ENCODE measurements at regions not wholly inside any gene's neighbourhood (a gene's known extent, or its start where the extent isn't known, plus 50 kb on each side); places are given as distances from the start of the nearest gene placed in this dataset.

DNA sequence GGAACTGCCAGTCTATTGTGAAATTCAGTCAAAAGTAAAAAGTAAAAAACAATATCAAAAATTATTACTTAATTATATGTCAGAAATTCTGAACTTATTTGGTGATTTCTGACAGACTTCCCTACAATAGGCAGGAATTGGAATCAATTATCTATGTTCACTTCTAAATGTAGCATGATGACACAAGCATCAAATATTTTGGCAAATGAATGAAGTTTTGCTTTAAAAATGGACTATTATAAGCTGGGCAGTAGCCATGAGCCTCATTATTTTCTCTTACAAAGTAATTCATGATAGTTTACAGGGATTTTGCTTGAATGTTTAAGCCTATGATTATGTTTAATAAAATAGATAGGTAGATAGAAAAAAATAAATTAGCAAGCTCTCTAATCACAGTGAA is 582.6 kb downstream of the SLITRK6 start:
- no peaks in the 10 kb centered on the region for H3K36me3 ChIP-seq (ENCODE audit: insufficient read depth, low read length, poor library complexity, severe bottlenecking)
- TF ChIP-seq, protein P1, sequence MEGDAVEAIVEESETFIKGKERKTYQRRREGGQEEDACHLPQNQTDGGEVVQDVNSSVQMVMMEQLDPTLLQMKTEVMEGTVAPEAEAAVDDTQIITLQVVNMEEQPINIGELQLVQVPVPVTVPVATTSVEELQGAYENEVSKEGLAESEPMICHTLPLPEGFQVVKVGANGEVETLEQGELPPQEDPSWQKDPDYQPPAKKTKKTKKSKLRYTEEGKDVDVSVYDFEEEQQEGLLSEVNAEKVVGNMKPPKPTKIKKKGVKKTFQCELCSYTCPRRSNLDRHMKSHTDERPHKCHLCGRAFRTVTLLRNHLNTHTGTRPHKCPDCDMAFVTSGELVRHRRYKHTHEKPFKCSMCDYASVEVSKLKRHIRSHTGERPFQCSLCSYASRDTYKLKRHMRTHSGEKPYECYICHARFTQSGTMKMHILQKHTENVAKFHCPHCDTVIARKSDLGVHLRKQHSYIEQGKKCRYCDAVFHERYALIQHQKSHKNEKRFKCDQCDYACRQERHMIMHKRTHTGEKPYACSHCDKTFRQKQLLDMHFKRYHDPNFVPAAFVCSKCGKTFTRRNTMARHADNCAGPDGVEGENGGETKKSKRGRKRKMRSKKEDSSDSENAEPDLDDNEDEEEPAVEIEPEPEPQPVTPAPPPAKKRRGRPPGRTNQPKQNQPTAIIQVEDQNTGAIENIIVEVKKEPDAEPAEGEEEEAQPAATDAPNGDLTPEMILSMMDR (conservative IDR thresholded peaks at IDR 0.05; ENCODE audit: low read depth, low read length): no peak
- no peak for TF ChIP-seq EZH2 (IDR thresholded peaks at IDR 0.05; ENCODE audit: borderline replicate concordance, low read depth, low read length, poor library complexity, severe bottlenecking)
- no peaks in the 10 kb centered on the region for H3K9me3 ChIP-seq (ENCODE audit: low read depth, low read length, poor library complexity, severe bottlenecking)
- H3K4me3 ChIP-seq (ENCODE audit: low read depth, low read length, poor library complexity, severe bottlenecking): no peak overlapping the region
- no peaks in the 10 kb centered on the region for H3K27me3 ChIP-seq (replicated peaks; ENCODE audit: insufficient read depth, low read depth, low read length, poor library complexity)
- POLR2A ChIA-PET (ENCODE audit: low non-redundant PET): no interaction called here
- no peaks in the 10 kb centered on the region for H3K4me1 ChIP-seq (ENCODE audit: insufficient read depth, low read length, poor library complexity, severe bottlenecking)
- DNase-seq (ENCODE audit: low spot score): no peak
- BruUV-seq (replicated peaks): no TSS peak
- H3K27ac ChIP-seq (ENCODE audit: low read depth, low read length, poor library complexity, severe bottlenecking): no peak overlapping the region
- CTCF ChIA-PET: no interaction called here
- intact Hi-C loops (cut with micrococcal nuclease; ENCODE audit: unreplicated experiment): no loop called here

DNA sequence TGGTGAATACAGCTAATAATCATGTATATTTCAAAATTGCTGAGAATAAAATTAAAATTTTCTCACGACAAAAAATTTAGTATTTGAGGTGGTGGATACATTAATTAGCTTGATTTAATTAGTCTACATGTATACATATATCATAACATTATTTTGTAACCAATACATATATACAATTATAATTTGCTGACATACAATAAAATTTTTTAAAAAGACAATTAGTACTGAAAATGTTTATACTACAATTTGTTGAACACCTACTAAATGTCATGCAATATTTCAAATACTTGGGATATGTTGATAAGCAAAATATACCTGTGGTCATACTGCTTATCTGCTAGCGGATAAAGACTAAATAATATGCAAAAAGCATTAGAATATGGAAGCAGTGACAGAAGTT is 586.5 kb downstream of the SLITRK6 start:
- no peaks in the 10 kb centered on the region for H3K36me3 ChIP-seq (ENCODE audit: insufficient read depth, low read length, poor library complexity, severe bottlenecking)
- POLR2A ChIA-PET (ENCODE audit: low non-redundant PET): interaction anchor here (0.6 kb wide), 1 partner anchor 43 kb away, joined by 3 read pairs; no protein-coding TSS in a partner anchor
- CTCF ChIA-PET: no interaction called here
- no TSS peak for BruUV-seq (replicated peaks)
- H3K4me3 ChIP-seq (ENCODE audit: low read depth, low read length, poor library complexity, severe bottlenecking): no peak overlapping the region
- intact Hi-C loops (cut with micrococcal nuclease; ENCODE audit: unreplicated experiment): no loop called here
- no peak for DNase-seq (ENCODE audit: low spot score)
- no peak for TF ChIP-seq EZH2 (IDR thresholded peaks at IDR 0.05; ENCODE audit: borderline replicate concordance, low read depth, low read length, poor library complexity, severe bottlenecking)
- TF ChIP-seq, protein P1 (conservative IDR thresholded peaks at IDR 0.05; ENCODE audit: low read depth, low read length): no peak
- no peaks in the 10 kb centered on the region for H3K9me3 ChIP-seq (ENCODE audit: low read depth, low read length, poor library complexity, severe bottlenecking)
- no peaks in the 10 kb centered on the region for H3K27me3 ChIP-seq (replicated peaks; ENCODE audit: insufficient read depth, low read depth, low read length, poor library complexity)
- no peak overlapping the region for H3K27ac ChIP-seq (ENCODE audit: low read depth, low read length, poor library complexity, severe bottlenecking)
- H3K4me1 ChIP-seq (ENCODE audit: insufficient read depth, low read length, poor library complexity, severe bottlenecking): no peaks in the 10 kb centered on the region

DNA sequence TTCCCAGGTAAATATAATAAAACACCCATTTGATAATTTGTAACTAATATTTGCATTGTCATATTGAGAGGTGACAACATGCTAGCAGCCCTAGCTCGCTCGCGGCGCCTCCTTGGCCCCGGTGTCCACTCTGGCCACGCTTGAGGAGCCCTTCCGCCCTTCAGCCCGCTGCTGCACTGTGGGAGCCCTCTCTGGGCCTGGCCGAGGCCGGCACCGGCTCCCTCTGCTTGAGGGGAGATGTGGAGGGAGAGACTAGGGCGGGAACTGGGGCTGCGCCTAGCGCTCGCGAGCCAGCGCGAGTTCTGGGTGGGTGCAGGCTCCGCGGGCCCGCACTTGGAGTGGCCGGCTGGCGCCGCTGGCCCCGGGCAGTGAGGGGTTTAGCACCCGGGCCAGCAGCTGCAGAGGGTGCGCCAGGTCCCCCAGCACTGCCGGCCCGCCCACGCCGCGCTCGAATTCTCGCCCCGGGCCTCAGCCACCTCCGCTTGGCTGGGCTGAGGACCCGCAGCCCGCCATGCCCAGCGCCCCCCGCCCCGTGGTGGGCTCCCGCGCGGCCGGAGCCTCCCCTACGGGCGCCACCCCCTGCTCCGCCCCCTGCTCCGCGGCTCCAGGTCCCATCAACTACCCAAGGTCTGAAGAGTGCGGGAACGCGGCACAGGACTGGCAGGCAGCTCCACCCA is 594.4 kb downstream of the SLITRK6 start:
- no peak for DNase-seq (ENCODE audit: low spot score)
- CTCF ChIA-PET: no interaction called here
- POLR2A ChIA-PET (ENCODE audit: low non-redundant PET): no interaction called here
- BruUV-seq (replicated peaks): no TSS peak
- Histone ChIP-seq H3K4me3 (ENCODE audit: low read depth, low read length, poor library complexity, severe bottlenecking) (no peak overlapping the region), H3K9me3 (ENCODE audit: low read depth, low read length, poor library complexity, severe bottlenecking) (no peaks in the 10 kb centered on the region), H3K36me3 (ENCODE audit: insufficient read depth, low read length, poor library complexity, severe bottlenecking) (no peaks in the 10 kb centered on the region), H3K27me3 (replicated peaks; ENCODE audit: insufficient read depth, low read depth, low read length, poor library complexity) (no peaks in the 10 kb centered on the region), H3K27ac (ENCODE audit: low read depth, low read length, poor library complexity, severe bottlenecking) (no peak overlapping the region), H3K4me1 (ENCODE audit: insufficient read depth, low read length, poor library complexity, severe bottlenecking) (no peaks in the 10 kb centered on the region)
- intact Hi-C loops (cut with micrococcal nuclease; ENCODE audit: unreplicated experiment): no loop called here
- TF ChIP-seq EZH2 (IDR thresholded peaks at IDR 0.05; ENCODE audit: borderline replicate concordance, low read depth, low read length, poor library complexity, severe bottlenecking): no peak
- TF ChIP-seq, protein P1 (conservative IDR thresholded peaks at IDR 0.05; ENCODE audit: low read depth, low read length): no peak
